ENCODE measurements at regions not wholly inside any gene's neighbourhood (a gene's known extent, or its start where the extent isn't known, plus 50 kb on each side); places are given as distances from the start of the nearest gene placed in this dataset.

DNA sequence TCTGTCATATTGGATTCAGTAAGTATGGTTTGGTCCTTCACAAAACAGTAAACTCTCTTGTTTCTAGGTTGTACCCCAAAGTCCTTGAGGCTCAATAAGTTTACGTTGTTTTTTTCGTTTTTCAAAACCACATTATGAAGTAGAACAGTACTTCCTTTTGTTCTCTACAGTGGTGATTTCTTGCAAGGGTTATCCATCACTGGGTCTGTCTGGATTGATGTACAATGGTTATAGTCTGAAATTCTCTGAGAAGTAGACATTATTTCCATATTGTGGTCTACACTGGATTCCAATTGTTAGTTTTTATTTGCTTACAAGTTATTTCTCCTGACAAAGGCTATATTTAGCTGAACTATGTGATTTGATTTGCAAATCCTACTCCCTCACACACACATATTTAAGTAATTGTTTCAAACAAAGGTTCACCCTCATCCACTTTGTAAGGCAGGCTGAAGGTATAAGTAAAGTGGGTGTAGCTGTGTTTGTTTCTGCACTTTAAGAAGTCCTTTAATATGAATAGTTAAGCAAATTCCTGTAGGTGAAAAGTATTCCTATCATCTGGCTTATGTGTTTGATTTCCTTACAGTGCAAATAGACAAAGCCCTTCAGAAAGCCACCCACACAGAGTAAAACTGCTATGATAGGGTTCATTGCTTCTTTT lies 64.2 kb upstream of the MME start:
- Histone ChIP-seq H3K27me3 (ENCODE audit: insufficient read depth, low read length) (no peaks in the 10 kb centered on the region), H4K20me1 (ENCODE audit: insufficient read depth, low read length) (no peaks in the 10 kb centered on the region), H3K27ac (ENCODE audit: low read depth, low read length) (no peak overlapping the region), H2AFZ (ENCODE audit: low read depth, low read length) (no peak overlapping the region), H3K4me3 (ENCODE audit: insufficient read depth, low read depth, low read length) (no peak overlapping the region), H3K4me1 (ENCODE audit: insufficient read depth, low read length) (no peaks in the 10 kb centered on the region), H3K79me2 (ENCODE audit: insufficient read depth, low read length) (no peaks in the 10 kb centered on the region), H3K36me3 (ENCODE audit: insufficient read depth, low read length) (no peaks in the 10 kb centered on the region), H3K9ac (ENCODE audit: low read length) (no peak overlapping the region), H3K9me3 (ENCODE audit: insufficient read depth, low read depth, low read length) (no peaks in the 10 kb centered on the region), H3K4me2 (ENCODE audit: low read length) (no peak overlapping the region)
- H3K9me3 Mint-ChIP-seq (ENCODE audit: unreplicated experiment): no peaks in the 10 kb centered on the region
- DNase-seq (ENCODE audit: low read depth) (peak; percentile 19), FAIRE-seq (no peak)
- H3K27me3 Mint-ChIP-seq (ENCODE audit: low read depth, unreplicated experiment): no peaks in the 10 kb centered on the region
- peaks cover 15% of the 10 kb centered on the region for H3K4me1 Mint-ChIP-seq (ENCODE audit: low read depth, unreplicated experiment)
- peak overlapping the region; percentile 48 for H3K27ac Mint-ChIP-seq (ENCODE audit: unreplicated experiment)
- TF ChIP-seq, protein P1, sequence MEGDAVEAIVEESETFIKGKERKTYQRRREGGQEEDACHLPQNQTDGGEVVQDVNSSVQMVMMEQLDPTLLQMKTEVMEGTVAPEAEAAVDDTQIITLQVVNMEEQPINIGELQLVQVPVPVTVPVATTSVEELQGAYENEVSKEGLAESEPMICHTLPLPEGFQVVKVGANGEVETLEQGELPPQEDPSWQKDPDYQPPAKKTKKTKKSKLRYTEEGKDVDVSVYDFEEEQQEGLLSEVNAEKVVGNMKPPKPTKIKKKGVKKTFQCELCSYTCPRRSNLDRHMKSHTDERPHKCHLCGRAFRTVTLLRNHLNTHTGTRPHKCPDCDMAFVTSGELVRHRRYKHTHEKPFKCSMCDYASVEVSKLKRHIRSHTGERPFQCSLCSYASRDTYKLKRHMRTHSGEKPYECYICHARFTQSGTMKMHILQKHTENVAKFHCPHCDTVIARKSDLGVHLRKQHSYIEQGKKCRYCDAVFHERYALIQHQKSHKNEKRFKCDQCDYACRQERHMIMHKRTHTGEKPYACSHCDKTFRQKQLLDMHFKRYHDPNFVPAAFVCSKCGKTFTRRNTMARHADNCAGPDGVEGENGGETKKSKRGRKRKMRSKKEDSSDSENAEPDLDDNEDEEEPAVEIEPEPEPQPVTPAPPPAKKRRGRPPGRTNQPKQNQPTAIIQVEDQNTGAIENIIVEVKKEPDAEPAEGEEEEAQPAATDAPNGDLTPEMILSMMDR (IDR thresholded peaks at IDR 0.05; ENCODE audit: insufficient read depth, low read depth, low read length): no peak
- TF ChIP-seq EZH2 (IDR thresholded peaks at IDR 0.05; ENCODE audit: insufficient read depth, low read length): no peak
- H3K36me3 Mint-ChIP-seq (ENCODE audit: low read depth, unreplicated experiment): no peaks in the 10 kb centered on the region
- no peak overlapping the region for H3K4me3 Mint-ChIP-seq (ENCODE audit: unreplicated experiment)

DNA sequence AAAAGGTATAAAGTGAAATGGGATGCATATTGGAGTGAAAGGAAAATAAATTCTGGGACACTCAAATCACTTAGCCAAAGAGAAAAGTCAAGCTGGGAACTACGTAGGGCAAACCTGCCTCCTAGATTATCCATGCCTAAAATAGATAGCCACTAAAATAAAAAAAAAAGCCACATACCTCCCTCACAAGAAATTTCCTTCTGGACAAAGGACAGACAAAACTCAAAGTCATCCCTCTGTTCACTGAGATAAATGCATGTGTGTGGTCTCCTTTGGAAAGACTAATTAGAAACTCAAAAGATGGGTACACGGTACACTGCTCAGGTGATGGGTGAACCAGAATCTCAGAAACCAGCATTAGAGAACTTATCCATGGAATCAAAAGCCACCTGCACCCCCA lies 65.2 kb upstream of the MME start:
- H3K4me1 ChIP-seq (ENCODE audit: insufficient read depth, low read length): no peaks in the 10 kb centered on the region
- Mint-ChIP-seq H3K36me3 (ENCODE audit: low read depth, unreplicated experiment) (no peaks in the 10 kb centered on the region), H3K9me3 (ENCODE audit: unreplicated experiment) (no peaks in the 10 kb centered on the region), H3K4me1 (ENCODE audit: low read depth, unreplicated experiment) (peaks cover 18% of the 10 kb centered on the region), H3K27me3 (ENCODE audit: low read depth, unreplicated experiment) (no peaks in the 10 kb centered on the region), H3K27ac (ENCODE audit: unreplicated experiment) (no peak overlapping the region), H3K4me3 (ENCODE audit: unreplicated experiment) (no peak overlapping the region)
- no peak overlapping the region for H2AFZ ChIP-seq (ENCODE audit: low read depth, low read length)
- H4K20me1 ChIP-seq (ENCODE audit: insufficient read depth, low read length): no peaks in the 10 kb centered on the region
- H3K36me3 ChIP-seq (ENCODE audit: insufficient read depth, low read length): no peaks in the 10 kb centered on the region
- no peak overlapping the region for H3K4me2 ChIP-seq (ENCODE audit: low read length)
- H3K9ac ChIP-seq (ENCODE audit: low read length): no peak overlapping the region
- no peaks in the 10 kb centered on the region for H3K9me3 ChIP-seq (ENCODE audit: insufficient read depth, low read depth, low read length)
- TF ChIP-seq, protein P1 (IDR thresholded peaks at IDR 0.05; ENCODE audit: insufficient read depth, low read depth, low read length): no peak
- TF ChIP-seq EZH2 (IDR thresholded peaks at IDR 0.05; ENCODE audit: insufficient read depth, low read length): no peak
- no peak for FAIRE-seq
- DNase-seq (ENCODE audit: low read depth): no peak
- H3K27me3 ChIP-seq (ENCODE audit: insufficient read depth, low read length): no peaks in the 10 kb centered on the region
- no peaks in the 10 kb centered on the region for H3K79me2 ChIP-seq (ENCODE audit: insufficient read depth, low read length)
- no peak overlapping the region for H3K27ac ChIP-seq (ENCODE audit: low read depth, low read length)
- no peak overlapping the region for H3K4me3 ChIP-seq (ENCODE audit: insufficient read depth, low read depth, low read length)

DNA sequence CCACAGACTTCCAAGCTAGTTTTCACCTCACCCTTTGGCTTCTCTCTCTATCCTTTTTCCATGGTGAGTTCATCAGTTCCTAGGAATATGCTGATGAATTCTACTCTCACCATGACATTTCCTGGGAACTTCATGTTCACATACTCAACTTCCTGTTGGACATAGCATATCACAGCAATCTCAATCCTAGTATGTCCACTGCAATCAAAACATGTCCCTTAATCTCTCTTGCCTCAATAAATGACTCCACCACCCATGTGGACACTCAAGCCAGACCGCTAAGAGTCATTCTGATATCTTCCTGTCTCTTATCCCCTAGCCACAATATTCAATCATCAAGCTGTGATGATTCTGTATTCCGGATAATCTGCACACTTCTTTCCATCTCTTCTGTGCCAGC lies 66.7 kb upstream of the MME start:
- H3K27me3 Mint-ChIP-seq (ENCODE audit: low read depth, unreplicated experiment): no peaks in the 10 kb centered on the region
- Histone ChIP-seq H3K4me1 (ENCODE audit: insufficient read depth, low read length) (no peaks in the 10 kb centered on the region), H3K4me3 (ENCODE audit: insufficient read depth, low read depth, low read length) (no peak overlapping the region), H3K36me3 (ENCODE audit: insufficient read depth, low read length) (no peaks in the 10 kb centered on the region), H3K27me3 (ENCODE audit: insufficient read depth, low read length) (no peaks in the 10 kb centered on the region), H3K27ac (ENCODE audit: low read depth, low read length) (no peak overlapping the region), H2AFZ (ENCODE audit: low read depth, low read length) (no peak overlapping the region), H3K79me2 (ENCODE audit: insufficient read depth, low read length) (no peaks in the 10 kb centered on the region), H4K20me1 (ENCODE audit: insufficient read depth, low read length) (no peaks in the 10 kb centered on the region), H3K9me3 (ENCODE audit: insufficient read depth, low read depth, low read length) (no peaks in the 10 kb centered on the region), H3K4me2 (ENCODE audit: low read length) (no peak overlapping the region), H3K9ac (ENCODE audit: low read length) (no peak overlapping the region)
- no peak overlapping the region for H3K4me3 Mint-ChIP-seq (ENCODE audit: unreplicated experiment)
- TF ChIP-seq, protein P1 (IDR thresholded peaks at IDR 0.05; ENCODE audit: insufficient read depth, low read depth, low read length): no peak
- TF ChIP-seq EZH2 (IDR thresholded peaks at IDR 0.05; ENCODE audit: insufficient read depth, low read length): no peak
- no peak overlapping the region for H3K27ac Mint-ChIP-seq (ENCODE audit: unreplicated experiment)
- FAIRE-seq: no peak
- peaks cover 8% of the 10 kb centered on the region for H3K4me1 Mint-ChIP-seq (ENCODE audit: low read depth, unreplicated experiment)
- no peaks in the 10 kb centered on the region for H3K36me3 Mint-ChIP-seq (ENCODE audit: low read depth, unreplicated experiment)
- no peaks in the 10 kb centered on the region for H3K9me3 Mint-ChIP-seq (ENCODE audit: unreplicated experiment)
- DNase-seq (ENCODE audit: low read depth): no peak

All from astrocyte (in vitro differentiated cells and primary cell).